ENCODE measurements at regions not wholly inside any gene's neighbourhood (a gene's known extent, or its start where the extent isn't known, plus 50 kb on each side); places are given as distances from the start of the nearest gene placed in this dataset.
A peak's percentile ranks its signal among the peaks of the same experiment; 100 is the strongest.

- Histone ChIP-seq H3K9me3 (ENCODE audit: control insufficient read depth in 2 of 3, low read length in 3 of 3) (no peaks in the 10 kb centered on the region), H3K27me3 (ENCODE audit: control insufficient read depth in 2 of 2, insufficient read depth in 2 of 2, low read length in 2 of 2) (no peaks in the 10 kb centered on the region), H3K36me3 (ENCODE audit: control insufficient read depth in 2 of 3, insufficient read depth in 3 of 3, low read length in 3 of 3) (no peaks in the 10 kb centered on the region), H3K4me1 (ENCODE audit: control insufficient read depth in 2 of 2, insufficient read depth in 2 of 2, low read length in 2 of 2) (no peaks in the 10 kb centered on the region), H3K27ac (ENCODE audit: low read depth, low read length) (no peak overlapping the region), H3K4me3 (ENCODE audit: low read length) (no peak overlapping the region)
- Mint-ChIP-seq H3K27ac (peak overlapping the region in 4 of 9 donors; percentile 14 to 46 (median 32)), H3K36me3 (no peaks in the 10 kb centered on the region), H3K9me3 (no peaks in the 10 kb centered on the region), H3K27me3 (peaks cover 0 to 28% (median 0%) of the 10 kb centered on the region in 5 donors), H3K4me1 (peaks cover 7 to 22% (median 18%) of the 10 kb centered on the region in 7 donors), H3K4me3 (peak overlapping the region in 3 of 10 donors; percentile 18 to 56 (median 25))
- ChIA-PET POLR2A (no interaction called here), CTCF (no interaction called here)
- ATAC-seq (no peak), DNase-seq (no peak)
- intact Hi-C loops (cut with micrococcal nuclease) = loop anchor here in 1 of 2 donors (5.0 kb wide), 1 partner anchor 45 kb away; no protein-coding TSS in a partner anchor
Measured at GRCh38 chr6:111952274-111952673, 79.0 kb upstream of the FYN start.

GRCh38 chr6:111952821-111953540 is 79.7 kb upstream of the FYN start:
- no peak overlapping the region for H3K4me3 ChIP-seq (ENCODE audit: low read length)
- no peak overlapping the region for H3K27ac ChIP-seq (ENCODE audit: low read depth, low read length)
- POLR2A ChIA-PET = no interaction called here
- H3K4me1 ChIP-seq (ENCODE audit: control insufficient read depth in 2 of 2, insufficient read depth in 2 of 2, low read length in 2 of 2) = no peaks in the 10 kb centered on the region
- peaks cover 7 to 22% (median 18%) of the 10 kb centered on the region in 7 donors for H3K4me1 Mint-ChIP-seq
- no peak overlapping the region for H3K4me3 Mint-ChIP-seq
- no peaks in the 10 kb centered on the region for H3K36me3 Mint-ChIP-seq
- H3K27ac Mint-ChIP-seq = peak overlapping the region in 3 of 9 donors; percentile 14 to 46 (median 27)
- no peaks in the 10 kb centered on the region for H3K9me3 Mint-ChIP-seq
- intact Hi-C loops (cut with micrococcal nuclease) = loop anchor here in 1 of 2 donors (5.0 kb wide), 1 partner anchor 44 kb away; no protein-coding TSS in a partner anchor
- no peaks in the 10 kb centered on the region for H3K9me3 ChIP-seq (ENCODE audit: control insufficient read depth in 2 of 3, low read length in 3 of 3)
- no peaks in the 10 kb centered on the region for H3K36me3 ChIP-seq (ENCODE audit: control insufficient read depth in 2 of 3, insufficient read depth in 3 of 3, low read length in 3 of 3)
- H3K27me3 Mint-ChIP-seq = peaks cover 0 to 26% (median 0%) of the 10 kb centered on the region in 5 donors
- CTCF ChIA-PET = no interaction called here
- ATAC-seq (peak; percentile 48), DNase-seq (no peak)
- no peaks in the 10 kb centered on the region for H3K27me3 ChIP-seq (ENCODE audit: control insufficient read depth in 2 of 2, insufficient read depth in 2 of 2, low read length in 2 of 2)

- H3K27me3 ChIP-seq (ENCODE audit: control insufficient read depth in 2 of 2, insufficient read depth in 2 of 2, low read length in 2 of 2) = no peaks in the 10 kb centered on the region
- Mint-ChIP-seq H3K9me3 (no peaks in the 10 kb centered on the region), H3K27me3 (peaks cover 0 to 22% (median 0%) of the 10 kb centered on the region in 5 donors), H3K4me3 (no peak overlapping the region), H3K36me3 (no peaks in the 10 kb centered on the region), H3K4me1 (peaks cover 7 to 26% (median 16%) of the 10 kb centered on the region in 7 donors), H3K27ac (no peak overlapping the region)
- ChIA-PET POLR2A (interaction anchor here (1.5 kb wide), 1 partner anchor 33 kb away, joined by 4 read pairs; no protein-coding TSS in a partner anchor), CTCF (interaction anchor here (0.9 kb wide), 1 partner anchor 143 kb away, joined by 5 read pairs; no protein-coding TSS in a partner anchor)
- no peak for ATAC-seq
- no peak for DNase-seq
- H3K36me3 ChIP-seq (ENCODE audit: control insufficient read depth in 2 of 3, insufficient read depth in 3 of 3, low read length in 3 of 3) = no peaks in the 10 kb centered on the region
- H3K4me3 ChIP-seq (ENCODE audit: low read length) = no peak overlapping the region
- H3K9me3 ChIP-seq (ENCODE audit: control insufficient read depth in 2 of 3, low read length in 3 of 3) = no peaks in the 10 kb centered on the region
- H3K4me1 ChIP-seq (ENCODE audit: control insufficient read depth in 2 of 2, insufficient read depth in 2 of 2, low read length in 2 of 2) = no peaks in the 10 kb centered on the region
- intact Hi-C loops (cut with micrococcal nuclease) = no loop called here
- H3K27ac ChIP-seq (ENCODE audit: low read depth, low read length) = no peak overlapping the region
Measured at GRCh38 chr6:111956098-111956497, 82.8 kb upstream of the FYN start.

- Mint-ChIP-seq H3K27me3 (peaks cover 0 to 9% (median 0%) of the 10 kb centered on the region in 5 donors), H3K9me3 (peaks cover 0 to 2% (median 0%) of the 10 kb centered on the region in 11 donors), H3K27ac (no peak overlapping the region), H3K36me3 (no peaks in the 10 kb centered on the region), H3K4me3 (no peak overlapping the region), H3K4me1 (peaks cover 4 to 16% (median 8%) of the 10 kb centered on the region in 7 donors)
- no peak overlapping the region for H3K4me3 ChIP-seq (ENCODE audit: low read length)
- CTCF ChIA-PET = interaction anchor here (0.7 to 1.0 kb wide), 4 partner anchors 13 to 232 kb away, joined by 3 read pairs; no protein-coding TSS in a partner anchor
- DNase-seq (no peak), ATAC-seq (no peak)
- POLR2A ChIA-PET = interaction anchor here (0.9 to 1.5 kb wide), 5 partner anchors 11 to 258 kb away, joined by 3 to 6 read pairs (median 3); no protein-coding TSS in a partner anchor
- intact Hi-C loops (cut with micrococcal nuclease) = no loop called here
- H3K36me3 ChIP-seq (ENCODE audit: control insufficient read depth in 2 of 3, insufficient read depth in 3 of 3, low read length in 3 of 3) = no peaks in the 10 kb centered on the region
- no peaks in the 10 kb centered on the region for H3K27me3 ChIP-seq (ENCODE audit: control insufficient read depth in 2 of 2, insufficient read depth in 2 of 2, low read length in 2 of 2)
- no peaks in the 10 kb centered on the region for H3K9me3 ChIP-seq (ENCODE audit: control insufficient read depth in 2 of 3, low read length in 3 of 3)
- no peak overlapping the region for H3K27ac ChIP-seq (ENCODE audit: low read depth, low read length)
- H3K4me1 ChIP-seq (ENCODE audit: control insufficient read depth in 2 of 2, insufficient read depth in 2 of 2, low read length in 2 of 2) = no peaks in the 10 kb centered on the region
Measured at GRCh38 chr6:111957623-111958315, 84.5 kb upstream of the FYN start.

- ChIA-PET POLR2A (interaction anchor here (0.7 to 1.5 kb wide), 7 partner anchors 9 to 259 kb away, joined by 3 to 6 read pairs (median 3); no protein-coding TSS in a partner anchor), CTCF (interaction anchor here (0.7 kb wide), 1 partner anchor 35 kb away, joined by 3 read pairs; no protein-coding TSS in a partner anchor)
- H3K27ac ChIP-seq (ENCODE audit: low read depth, low read length) = no peak overlapping the region
- ATAC-seq (no peak), DNase-seq (no peak)
- no peak overlapping the region for H3K4me3 Mint-ChIP-seq
- no peaks in the 10 kb centered on the region for H3K4me1 ChIP-seq (ENCODE audit: control insufficient read depth in 2 of 2, insufficient read depth in 2 of 2, low read length in 2 of 2)
- no peaks in the 10 kb centered on the region for H3K36me3 Mint-ChIP-seq
- H3K9me3 Mint-ChIP-seq = peaks cover 0 to 3% (median 0%) of the 10 kb centered on the region in 11 donors
- no peaks in the 10 kb centered on the region for H3K9me3 ChIP-seq (ENCODE audit: control insufficient read depth in 2 of 3, low read length in 3 of 3)
- no peaks in the 10 kb centered on the region for H3K27me3 ChIP-seq (ENCODE audit: control insufficient read depth in 2 of 2, insufficient read depth in 2 of 2, low read length in 2 of 2)
- no peak overlapping the region for H3K27ac Mint-ChIP-seq
- no peaks in the 10 kb centered on the region for H3K36me3 ChIP-seq (ENCODE audit: control insufficient read depth in 2 of 3, insufficient read depth in 3 of 3, low read length in 3 of 3)
- H3K4me3 ChIP-seq (ENCODE audit: low read length) = no peak overlapping the region
- H3K4me1 Mint-ChIP-seq = peaks cover 0 to 10% (median 6%) of the 10 kb centered on the region in 7 donors
- intact Hi-C loops (cut with micrococcal nuclease) = no loop called here
- peaks cover 0 to 9% (median 0%) of the 10 kb centered on the region in 5 donors for H3K27me3 Mint-ChIP-seq
Measured at GRCh38 chr6:111958534-111958933, 85.3 kb upstream of the FYN start.

GRCh38 chr6:111959766-111960165 is 86.5 kb upstream of the FYN start:
- Histone ChIP-seq H3K4me3 (ENCODE audit: low read length) (no peak overlapping the region), H3K9me3 (ENCODE audit: control insufficient read depth in 2 of 3, low read length in 3 of 3) (no peaks in the 10 kb centered on the region), H3K27me3 (ENCODE audit: control insufficient read depth in 2 of 2, insufficient read depth in 2 of 2, low read length in 2 of 2) (no peaks in the 10 kb centered on the region), H3K4me1 (ENCODE audit: control insufficient read depth in 2 of 2, insufficient read depth in 2 of 2, low read length in 2 of 2) (no peaks in the 10 kb centered on the region), H3K36me3 (ENCODE audit: control insufficient read depth in 2 of 3, insufficient read depth in 3 of 3, low read length in 3 of 3) (no peaks in the 10 kb centered on the region), H3K27ac (ENCODE audit: low read depth, low read length) (no peak overlapping the region)
- DNase-seq (no peak), ATAC-seq (no peak)
- ChIA-PET POLR2A (interaction anchor here (0.5 to 1.4 kb wide), 4 partner anchors 15 to 883 kb away, joined by 3 to 4 read pairs (median 3); no protein-coding TSS in a partner anchor), CTCF (interaction anchor here (0.6 kb wide), 1 partner anchor 82 kb away, joined by 3 read pairs; no protein-coding TSS in a partner anchor)
- H3K4me1 Mint-ChIP-seq = peaks cover 0 to 14% (median 7%) of the 10 kb centered on the region in 7 donors
- H3K4me3 Mint-ChIP-seq = no peak overlapping the region
- H3K27ac Mint-ChIP-seq = peak overlapping the region in 3 of 9 donors; percentile 14 to 33 (median 29)
- peaks cover 0 to 13% (median 0%) of the 10 kb centered on the region in 5 donors for H3K27me3 Mint-ChIP-seq
- no peaks in the 10 kb centered on the region for H3K36me3 Mint-ChIP-seq
- intact Hi-C loops (cut with micrococcal nuclease) = no loop called here
- H3K9me3 Mint-ChIP-seq = peaks cover 0 to 3% (median 0%) of the 10 kb centered on the region in 11 donors

Data from naive thymus-derived CD4-positive, alpha-beta T cell (primary cell).